ENCODE measurements at regions not wholly inside any gene's neighbourhood (a gene's known extent, or its start where the extent isn't known, plus 50 kb on each side); places are given as distances from the start of the nearest gene placed in this dataset.

DNA sequence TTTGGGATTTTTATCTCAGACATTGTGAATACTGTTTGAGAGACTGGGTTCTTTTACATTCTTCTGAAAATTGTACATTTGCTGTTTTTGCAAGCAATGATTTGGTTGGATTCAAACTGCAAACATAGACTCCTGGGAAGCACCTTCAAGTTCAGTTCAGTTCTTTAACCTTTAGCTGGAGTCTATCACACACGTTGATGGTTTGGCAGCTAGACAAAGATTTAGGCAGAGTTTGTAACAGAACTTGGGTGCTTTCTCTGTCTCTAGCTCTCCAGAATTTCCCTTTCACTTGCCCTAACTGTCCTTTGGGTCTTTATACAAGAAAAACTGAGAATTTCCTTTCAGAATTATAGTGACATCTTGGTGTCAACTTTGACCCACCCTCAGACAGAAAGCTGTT is 556.6 kb downstream of the DIAPH3 start:
- H3K4me1 ChIP-seq: no peaks in the 10 kb centered on the region
- H3K27me3 ChIP-seq: no peaks in the 10 kb centered on the region
- H3K27ac ChIP-seq: no peak overlapping the region
- ATAC-seq: no peak
- intact Hi-C loops (cut with DNase I): no loop called here
- no peaks in the 10 kb centered on the region for H3K36me3 ChIP-seq
- no peak for DNase-seq
- TF ChIP-seq, protein P1, sequence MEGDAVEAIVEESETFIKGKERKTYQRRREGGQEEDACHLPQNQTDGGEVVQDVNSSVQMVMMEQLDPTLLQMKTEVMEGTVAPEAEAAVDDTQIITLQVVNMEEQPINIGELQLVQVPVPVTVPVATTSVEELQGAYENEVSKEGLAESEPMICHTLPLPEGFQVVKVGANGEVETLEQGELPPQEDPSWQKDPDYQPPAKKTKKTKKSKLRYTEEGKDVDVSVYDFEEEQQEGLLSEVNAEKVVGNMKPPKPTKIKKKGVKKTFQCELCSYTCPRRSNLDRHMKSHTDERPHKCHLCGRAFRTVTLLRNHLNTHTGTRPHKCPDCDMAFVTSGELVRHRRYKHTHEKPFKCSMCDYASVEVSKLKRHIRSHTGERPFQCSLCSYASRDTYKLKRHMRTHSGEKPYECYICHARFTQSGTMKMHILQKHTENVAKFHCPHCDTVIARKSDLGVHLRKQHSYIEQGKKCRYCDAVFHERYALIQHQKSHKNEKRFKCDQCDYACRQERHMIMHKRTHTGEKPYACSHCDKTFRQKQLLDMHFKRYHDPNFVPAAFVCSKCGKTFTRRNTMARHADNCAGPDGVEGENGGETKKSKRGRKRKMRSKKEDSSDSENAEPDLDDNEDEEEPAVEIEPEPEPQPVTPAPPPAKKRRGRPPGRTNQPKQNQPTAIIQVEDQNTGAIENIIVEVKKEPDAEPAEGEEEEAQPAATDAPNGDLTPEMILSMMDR (IDR thresholded peaks at IDR 0.05): no peak
- TF ChIP-seq POLR2A (IDR thresholded peaks at IDR 0.05): no peak
- no peaks in the 10 kb centered on the region for H3K9me3 ChIP-seq
- WGBS, 4 donors: 12 to 28% (median 16%) methylated on average over 1 of the region's 1 CpG
- H3K4me3 ChIP-seq: no peak overlapping the region

DNA sequence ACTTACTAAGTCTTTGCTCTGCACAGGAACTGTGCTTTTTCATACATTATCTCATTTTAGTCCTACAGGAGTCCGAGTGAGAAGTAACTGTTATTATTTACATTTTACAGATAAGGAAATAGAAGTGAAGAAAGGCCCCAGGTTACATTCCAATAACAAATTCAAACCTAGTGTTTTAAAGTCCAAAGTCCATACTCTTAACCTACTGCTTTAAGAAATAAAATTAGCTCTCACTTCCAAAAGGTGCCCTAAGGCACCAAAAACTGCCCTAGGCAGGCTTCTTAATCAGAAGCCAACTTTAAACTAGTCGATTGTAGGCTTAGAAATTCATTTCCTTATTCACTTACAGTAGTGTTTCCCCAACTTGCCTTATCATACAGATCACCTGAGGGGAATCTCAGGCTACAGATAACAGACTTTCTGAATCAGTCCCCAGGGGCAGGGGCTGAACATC is 555.9 kb downstream of the DIAPH3 start:
- ATAC-seq (no peak), DNase-seq (no peak)
- Histone ChIP-seq H3K27ac (no peak overlapping the region), H3K4me1 (no peaks in the 10 kb centered on the region), H3K9me3 (no peaks in the 10 kb centered on the region), H3K4me3 (no peak overlapping the region), H3K27me3 (no peaks in the 10 kb centered on the region), H3K36me3 (no peaks in the 10 kb centered on the region)
- intact Hi-C loops (cut with DNase I): no loop called here
- WGBS, 4 donors: 27 to 62% (median 47%) methylated on average over 1 to 2 of the region's 2 CpGs
- TF ChIP-seq, protein P1 (IDR thresholded peaks at IDR 0.05): no peak
- TF ChIP-seq POLR2A (IDR thresholded peaks at IDR 0.05): no peak

DNA sequence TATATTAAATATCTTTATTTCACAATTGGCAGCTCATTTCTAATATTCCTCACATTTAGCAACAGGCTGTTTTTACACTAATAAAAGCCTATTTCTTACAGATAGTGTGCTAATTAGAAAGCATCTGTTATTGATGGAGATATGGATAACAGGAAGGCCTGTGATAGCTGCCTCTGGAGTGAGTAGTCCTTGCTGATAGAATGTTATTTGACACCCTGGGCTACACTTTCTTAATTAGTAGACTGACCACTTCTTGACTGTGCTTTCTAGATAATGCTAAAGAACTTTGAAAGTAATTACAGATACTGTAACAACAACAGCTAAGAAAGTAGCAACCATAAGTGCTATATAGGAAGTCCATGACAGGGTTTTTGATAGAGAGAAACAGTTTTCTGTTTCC is 554.3 kb downstream of the DIAPH3 start:
- DNase-seq (no peak), ATAC-seq (no peak)
- H3K4me3 ChIP-seq: no peak overlapping the region
- intact Hi-C loops (cut with DNase I): no loop called here
- H3K36me3 ChIP-seq: no peaks in the 10 kb centered on the region
- no peaks in the 10 kb centered on the region for H3K9me3 ChIP-seq
- no peaks in the 10 kb centered on the region for H3K4me1 ChIP-seq
- no peak for TF ChIP-seq POLR2A (IDR thresholded peaks at IDR 0.05)
- TF ChIP-seq, protein P1 (IDR thresholded peaks at IDR 0.05): no peak
- H3K27ac ChIP-seq: no peak overlapping the region
- no peaks in the 10 kb centered on the region for H3K27me3 ChIP-seq

All from heart left ventricle (tissue), 16 donors.